ENCODE measurements at regions not wholly inside any gene's neighbourhood (a gene's known extent, or its start where the extent isn't known, plus 50 kb on each side); places are given as distances from the start of the nearest gene placed in this dataset.
A peak's percentile ranks its signal among the peaks of the same experiment; 100 is the strongest.

- no peak for TF ChIP-seq UBTF (CRISPR knock-in tag; IDR thresholded peaks at IDR 0.05)
- TF ChIP-seq SAP130 (CRISPR knock-in tag; IDR thresholded peaks at IDR 0.05; ENCODE audit: low read depth): peak; percentile 36; the same call in 1 of the 2 replicates
Observed at GRCh38 chr14:44873536-44873935, 88.2 kb downstream of the KLHL28 start (continued).

GRCh38 chr14:44866770-44867169 lies 95.0 kb downstream of the KLHL28 start:
- Histone ChIP-seq H3K36me3 (replicated peaks in 1 of 2; ENCODE audit: control insufficient read depth in 1 of 2, insufficient read depth in 2 of 2, low read length in 2 of 2) (no peaks in the 10 kb centered on the region), H3K4me2 (ENCODE audit: low read depth, low read length) (no peak overlapping the region), H3K9me3 (ENCODE audit: low read length) (no peaks in the 10 kb centered on the region), H3K27me3 (ENCODE audit: control insufficient read depth in 1 of 2, insufficient read depth in 2 of 2, low read length in 2 of 2) (no peaks in the 10 kb centered on the region), H3K9ac (ENCODE audit: insufficient read depth, low read depth, low read length) (no peak overlapping the region), H3K4me3 (replicated peaks in 1 of 3; ENCODE audit: insufficient read depth in 1 of 3, low read depth in 2 of 3, low read length in 3 of 3) (no peak overlapping the region), H3K27ac (ENCODE audit: extremely low read length, insufficient read depth, low read length) (no peak overlapping the region), H2AFZ (ENCODE audit: low read length) (no peak overlapping the region), H3K4me1 (ENCODE audit: insufficient read depth, low read length) (no peaks in the 10 kb centered on the region), H4K20me1 (ENCODE audit: insufficient read depth, low read length) (no peaks in the 10 kb centered on the region), H3K79me2 (ENCODE audit: insufficient read depth, low read length) (no peaks in the 10 kb centered on the region)
- no peak for FAIRE-seq
- CTCF ChIA-PET (ENCODE audit: low intra/inter-chr PET ratio, low total read pairs): no interaction called here
- TF ChIP-seq MYC (CRISPR knock-in tag; IDR thresholded peaks at IDR 0.05; ENCODE audit: borderline replicate concordance): no peak
- TF ChIP-seq ZNF350 (CRISPR knock-in tag; IDR thresholded peaks at IDR 0.05; ENCODE audit: borderline replicate concordance, low read depth): no peak
- no peak for TF ChIP-seq ZFP1 (CRISPR knock-in tag; IDR thresholded peaks at IDR 0.05)
- TF ChIP-seq ZBTB39 (CRISPR knock-in tag; IDR thresholded peaks at IDR 0.05): no peak
- no peak for TF ChIP-seq ZNF598 (CRISPR knock-in tag; IDR thresholded peaks at IDR 0.05; ENCODE audit: borderline replicate concordance)
- TF ChIP-seq EP300 (IDR thresholded peaks at IDR 0.05; ENCODE audit: low read depth in 2 of 2, low read length in 2 of 2): no peak
- no peak for TF ChIP-seq EP300 (CRISPR knock-in tag; IDR thresholded peaks at IDR 0.05; ENCODE audit: borderline replicate concordance)
- no peak for TF ChIP-seq POLR2AphosphoS5 (IDR thresholded peaks at IDR 0.05; ENCODE audit: low read depth, low read length)
- no peak for TF ChIP-seq HOMEZ (CRISPR knock-in tag; IDR thresholded peaks at IDR 0.05; ENCODE audit: low read depth)
- TF ChIP-seq HDAC2 (CRISPR knock-in tag; IDR thresholded peaks at IDR 0.05): no peak
- no peak for TF ChIP-seq ZNF781 (CRISPR knock-in tag; IDR thresholded peaks at IDR 0.05; ENCODE audit: borderline replicate concordance, not compliant biosample characterization)
- TF ChIP-seq FOXA3 (CRISPR knock-in tag; IDR thresholded peaks at IDR 0.05): no peak
- no peak for TF ChIP-seq NONO (IDR thresholded peaks at IDR 0.05)
- TF ChIP-seq NONO (CRISPR knock-in tag; conservative IDR thresholded peaks at IDR 0.05): no peak
- no peak for TF ChIP-seq TEF (CRISPR knock-in tag; IDR thresholded peaks at IDR 0.05)
- no peak for TF ChIP-seq MXI1 (IDR thresholded peaks at IDR 0.05; ENCODE audit: borderline replicate concordance, low read depth, low read length)
- POLR2A ChIA-PET: no interaction called here
- in situ Hi-C loops (cut with HindIII; ENCODE audit: extremely low pct_ligation_motif_present, low pct_unique_long_range_greater_than_20kb) (no loop called here), intact Hi-C loops (cut with micrococcal nuclease; ENCODE audit: unreplicated experiment) (no loop called here)
- DNase-seq (ENCODE audit: low spot score): no peak
- WGBS (ENCODE audit: low lambda C conversion rate): no CpG with 5 or more reads among the region's 1 CpG
- no peak for ATAC-seq
- BruUV-seq (replicated peaks): no TSS peak

Measured in HepG2 (cell line).